CD4-positive, alpha-beta T cell treated with Interleukin-15 for 1 hour (primary cell): ENCODE measurements at regions not wholly inside any gene's neighbourhood (a gene's known extent, or its start where the extent isn't known, plus 50 kb on each side); places are given as distances from the start of the nearest gene placed in this dataset.

Experiments used
- DNase-seq: peaks from one replicate; pipeline ENCODE4 v3.0.0-alpha.2; 2020

GRCh38 chr15:95425859-95426258 is 904.6 kb upstream of the NR2F2 start:
- DNase-seq, result no peak

GRCh38 chr15:95429345-95429744 is 901.2 kb upstream of the NR2F2 start:
- DNase-seq, result no peak

GRCh38 chr15:95431518-95431917 is 899.0 kb upstream of the NR2F2 start:
- DNase-seq, result no peak

- DNase-seq, result no peak
Measured at GRCh38 chr15:95432878-95433405, 897.6 kb upstream of the NR2F2 start.

- DNase-seq, result no peak
Measured at GRCh38 chr15:95439922-95440376, 890.6 kb upstream of the NR2F2 start.

- DNase-seq, result no peak
Measured at GRCh38 chr15:95440712-95441111, 889.8 kb upstream of the NR2F2 start.

- DNase-seq, result no peak
Measured at GRCh38 chr15:95442107-95442719, 888.3 kb upstream of the NR2F2 start.

- DNase-seq, result no peak
Measured at GRCh38 chr15:95444860-95445259, 885.6 kb upstream of the NR2F2 start.

- peak; percentile 20 for DNase-seq
Measured at GRCh38 chr15:95446854-95447253, 883.6 kb upstream of the NR2F2 start.

- DNase-seq, result no peak
Measured at GRCh38 chr15:95447486-95447885, 883.0 kb upstream of the NR2F2 start.

- no peak for DNase-seq
Measured at GRCh38 chr15:95448531-95449229, 881.8 kb upstream of the NR2F2 start.

GRCh38 chr15:95449230-95449628 is 881.3 kb upstream of the NR2F2 start:
- no peak for DNase-seq

- no peak for DNase-seq
Measured at GRCh38 chr15:95450413-95450812, 880.1 kb upstream of the NR2F2 start.

GRCh38 chr15:95451938-95452337 is 878.6 kb upstream of the NR2F2 start:
- no peak for DNase-seq

GRCh38 chr15:95454403-95455262 is 875.9 kb upstream of the NR2F2 start:
- DNase-seq, result no peak

GRCh38 chr15:95457520-95457919 is 873.0 kb upstream of the NR2F2 start:
- no peak for DNase-seq

GRCh38 chr15:95458721-95459120 is 871.8 kb upstream of the NR2F2 start:
- no peak for DNase-seq

GRCh38 chr15:95459273-95459672 is 871.2 kb upstream of the NR2F2 start:
- no peak for DNase-seq

- no peak for DNase-seq
Measured at GRCh38 chr15:95464509-95464908, 866.0 kb upstream of the NR2F2 start.

- DNase-seq, result no peak
Measured at GRCh38 chr15:95468820-95469219, 861.7 kb upstream of the NR2F2 start.

GRCh38 chr15:95469496-95470000 is 861.0 kb upstream of the NR2F2 start:
- DNase-seq, result no peak

- DNase-seq, result no peak
Measured at GRCh38 chr15:95470529-95470928, 860.0 kb upstream of the NR2F2 start.

GRCh38 chr15:95470997-95471689 is 859.4 kb upstream of the NR2F2 start:
- no peak for DNase-seq
